ENCODE measurements at regions not wholly inside any gene's neighbourhood (a gene's known extent, or its start where the extent isn't known, plus 50 kb on each side); places are given as distances from the start of the nearest gene placed in this dataset.
"Not testable (repeated sequence)": the region's sequence is repeated elsewhere in the genome, so short reads cannot be mapped to it uniquely, and the experiment has no call there.

DNA sequence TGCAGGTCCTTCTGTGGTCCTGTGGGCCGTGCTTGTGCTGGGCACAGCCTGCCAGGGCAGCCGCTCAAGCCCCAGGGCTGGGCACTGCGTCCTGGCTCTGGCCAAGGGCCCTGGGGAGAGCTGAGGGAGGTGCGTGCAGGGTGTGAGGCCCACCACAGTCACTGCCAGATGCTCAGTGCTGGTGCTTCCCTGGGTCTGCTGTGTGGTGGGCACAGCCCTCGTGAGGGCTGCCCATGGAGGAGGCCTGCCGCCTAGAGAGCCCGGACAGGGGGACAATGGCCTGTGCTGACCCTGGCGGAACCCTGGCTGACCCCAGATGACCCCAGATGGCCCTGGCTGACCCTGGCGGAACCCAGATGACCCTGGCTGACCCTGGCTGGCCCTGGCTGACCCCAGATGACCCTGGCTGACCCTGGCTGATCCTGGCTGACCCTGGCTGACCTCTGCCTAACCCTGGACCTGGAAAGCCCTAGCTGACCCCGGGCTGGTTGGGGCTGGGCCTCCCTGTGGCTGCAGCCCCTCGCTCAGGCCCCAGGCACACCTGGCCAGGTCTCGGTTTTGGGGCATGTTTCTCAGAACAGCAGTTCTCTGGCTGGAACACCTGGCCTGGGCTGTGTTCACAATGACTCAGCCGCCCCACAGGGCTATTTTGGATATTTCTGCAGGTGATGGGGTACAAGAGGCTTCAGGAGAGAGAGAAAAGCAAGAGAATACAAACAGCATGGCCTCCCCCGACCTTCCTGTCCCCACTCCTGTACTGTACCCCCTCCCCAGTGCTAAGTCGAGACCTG, 55.4 kb downstream of the TMEM121 start:
- DNase-seq, result no peak

GRCh38 chr14:105582639-105583038, 56.3 kb downstream of the TMEM121 start:
- DNase-seq, result no peak

DNA sequence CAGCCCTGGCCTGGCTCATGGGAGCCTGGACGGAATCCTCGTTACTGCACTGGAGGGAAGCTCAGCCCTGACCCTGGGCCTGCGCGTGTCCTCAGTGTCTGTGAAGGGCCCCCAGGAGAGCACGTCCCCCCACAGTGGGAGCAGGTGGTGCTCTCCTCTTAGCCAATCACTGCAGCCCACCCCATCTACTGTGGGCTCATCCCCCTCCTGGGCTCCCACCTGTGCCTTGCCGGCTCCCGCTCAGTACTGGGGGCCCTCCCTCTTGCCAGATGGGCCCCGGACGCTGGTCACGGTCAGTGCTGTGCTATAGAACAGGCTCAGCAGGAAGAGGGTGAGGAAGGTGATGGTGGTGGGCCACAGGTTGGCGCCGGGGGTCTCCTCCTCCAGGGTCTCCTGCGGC, 57.5 kb downstream of the TMEM121 start:
- not testable (repeated sequence) for DNase-seq

DNA sequence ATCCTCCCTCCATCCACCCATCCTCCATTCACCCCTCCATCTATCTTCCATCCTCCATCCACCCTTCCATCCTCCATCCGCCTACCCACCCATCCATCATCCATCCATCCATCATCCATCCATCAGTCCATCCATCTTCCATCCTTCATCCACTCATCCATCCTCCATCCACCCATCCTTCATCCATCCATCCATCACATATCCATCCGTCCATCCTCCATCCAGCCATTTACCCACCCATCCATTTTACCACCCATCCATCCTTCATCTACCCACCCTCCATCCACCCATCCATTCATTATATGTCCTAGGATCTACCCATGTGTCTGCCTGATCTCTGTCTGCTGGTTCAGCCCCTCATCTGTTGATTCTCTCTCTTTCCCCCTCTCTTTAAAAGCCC, 58.9 kb downstream of the TMEM121 start:
- DNase-seq, result not testable (repeated sequence)

DNA sequence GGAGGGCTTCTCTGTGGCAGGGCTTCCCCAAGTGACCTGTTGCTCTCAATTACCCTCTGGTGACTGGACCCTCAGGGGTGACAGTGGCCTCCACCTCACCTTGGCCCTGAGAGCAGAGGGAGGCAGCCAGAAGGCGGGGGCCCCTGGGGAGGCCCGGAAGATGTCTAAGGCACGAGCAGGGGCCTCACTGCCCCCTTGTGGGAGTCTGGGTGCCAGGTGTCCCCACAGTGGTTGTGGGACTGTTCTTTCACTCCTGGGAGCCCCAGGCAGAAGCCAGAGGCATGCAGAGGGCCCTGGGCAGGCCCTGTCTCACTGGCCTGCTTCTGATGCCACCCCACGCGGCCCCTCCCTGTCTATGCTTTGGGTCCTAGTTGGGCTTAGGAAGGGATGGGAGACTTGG, 59.3 kb downstream of the TMEM121 start:
- not testable (repeated sequence) for DNase-seq

DNA sequence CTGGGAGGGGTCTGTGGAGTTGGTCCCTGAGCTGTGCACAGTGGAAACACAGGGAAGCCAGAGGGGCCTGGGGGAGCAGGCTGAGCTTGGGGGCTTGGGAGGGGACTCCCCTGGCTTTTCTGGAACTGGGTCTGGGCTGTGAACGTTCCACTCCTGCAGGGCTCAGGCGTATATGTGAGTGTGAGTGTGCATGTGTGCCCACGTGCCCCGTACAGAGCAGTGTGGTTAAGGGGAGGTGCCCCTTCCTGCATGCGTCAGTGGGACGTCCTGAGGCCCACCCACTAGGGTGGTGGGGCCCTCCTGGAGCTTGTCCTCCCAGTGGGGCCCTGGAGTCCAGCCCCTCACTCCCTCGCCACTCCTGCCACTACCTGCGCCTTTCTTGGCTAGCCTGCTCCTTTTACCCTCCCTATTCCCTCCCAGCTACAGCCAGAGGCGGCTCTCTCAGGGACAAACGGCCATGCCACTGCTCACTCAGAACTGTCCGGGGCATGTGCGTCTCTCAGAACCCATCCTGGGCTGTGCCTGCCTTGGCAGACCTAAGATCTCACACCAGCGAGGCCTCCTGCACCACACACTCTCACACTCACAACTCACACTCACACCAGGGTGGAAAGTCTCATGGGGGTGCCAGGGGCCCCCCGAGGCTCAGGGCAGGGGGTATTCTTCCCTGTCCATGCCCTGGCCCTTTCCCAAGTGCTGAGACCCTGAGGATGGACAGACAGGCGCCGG, 59.9 kb downstream of the TMEM121 start:
- DNase-seq, result not testable (repeated sequence)

DNA sequence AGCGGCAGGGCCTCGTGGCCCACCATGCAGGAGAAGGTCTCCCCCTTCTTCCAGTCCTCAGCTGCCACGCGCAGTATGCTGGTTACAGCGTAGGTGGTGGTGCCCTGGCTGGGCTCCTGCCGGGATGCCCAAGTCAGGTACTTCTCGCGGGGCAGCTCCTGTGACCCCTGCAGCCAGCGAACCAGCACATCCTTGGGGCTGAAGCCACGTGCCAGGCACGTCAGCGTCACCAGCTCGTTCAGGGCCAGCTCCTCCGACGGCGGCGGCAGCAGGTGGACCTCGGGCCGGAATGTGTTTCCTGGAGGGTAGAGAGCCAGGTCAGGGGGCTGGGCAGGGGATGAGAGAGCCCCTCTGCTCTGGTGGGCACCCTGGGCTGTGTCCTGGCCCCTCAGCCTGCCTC, 60.7 kb downstream of the TMEM121 start:
- DNase-seq, result not testable (repeated sequence)

- not testable (repeated sequence) for DNase-seq
Measured at GRCh38 chr14:105587482-105588235, 61.3 kb downstream of the TMEM121 start.

GRCh38 chr14:105588236-105588860, 62.0 kb downstream of the TMEM121 start:
- DNase-seq, result no peak

DNA sequence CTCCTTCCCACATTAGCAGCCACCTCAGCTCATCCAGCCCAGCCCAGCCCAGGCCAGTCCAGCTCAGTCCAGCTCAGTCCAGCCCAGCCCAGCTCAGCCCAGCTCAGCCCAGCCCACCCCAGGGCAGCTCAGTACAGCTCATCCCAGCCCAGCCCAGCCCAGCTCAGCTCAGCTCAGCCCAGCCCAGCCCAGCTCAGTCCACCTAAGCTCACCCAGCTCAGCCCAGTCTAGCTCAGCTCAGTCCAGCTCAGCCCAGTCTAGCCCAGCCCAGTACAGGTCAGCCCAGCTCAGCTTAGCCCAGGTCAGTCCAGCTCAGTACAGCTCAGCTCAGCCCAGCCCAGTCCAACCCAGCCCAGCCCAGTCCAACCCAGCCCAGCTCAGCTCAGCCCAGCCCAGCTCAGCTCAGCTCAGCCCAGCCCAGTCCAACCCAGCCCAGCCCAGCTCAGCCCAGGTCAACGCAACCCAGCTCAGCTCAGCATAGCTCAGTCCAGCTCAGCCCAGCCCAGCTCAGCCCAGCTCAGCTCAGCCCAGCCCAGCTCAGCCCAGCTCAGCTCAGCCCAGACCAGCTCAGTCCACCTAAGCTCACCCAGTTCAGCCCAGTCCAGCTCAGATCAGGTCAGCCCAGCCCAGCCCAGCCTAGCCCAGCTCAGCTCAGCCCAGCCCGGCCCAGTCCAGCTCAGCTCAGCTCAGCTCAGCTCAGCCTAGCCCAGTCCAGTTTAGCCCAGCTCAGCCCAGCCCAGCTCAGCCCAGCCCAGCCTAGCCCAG, 63.0 kb downstream of the TMEM121 start:
- DNase-seq, result no peak

GRCh38 chr14:105589926-105590185, 63.5 kb downstream of the TMEM121 start:
- DNase-seq, result not testable (repeated sequence)

GRCh38 chr14:105591052-105591451, 64.7 kb downstream of the TMEM121 start:
- no peak for DNase-seq

DNA sequence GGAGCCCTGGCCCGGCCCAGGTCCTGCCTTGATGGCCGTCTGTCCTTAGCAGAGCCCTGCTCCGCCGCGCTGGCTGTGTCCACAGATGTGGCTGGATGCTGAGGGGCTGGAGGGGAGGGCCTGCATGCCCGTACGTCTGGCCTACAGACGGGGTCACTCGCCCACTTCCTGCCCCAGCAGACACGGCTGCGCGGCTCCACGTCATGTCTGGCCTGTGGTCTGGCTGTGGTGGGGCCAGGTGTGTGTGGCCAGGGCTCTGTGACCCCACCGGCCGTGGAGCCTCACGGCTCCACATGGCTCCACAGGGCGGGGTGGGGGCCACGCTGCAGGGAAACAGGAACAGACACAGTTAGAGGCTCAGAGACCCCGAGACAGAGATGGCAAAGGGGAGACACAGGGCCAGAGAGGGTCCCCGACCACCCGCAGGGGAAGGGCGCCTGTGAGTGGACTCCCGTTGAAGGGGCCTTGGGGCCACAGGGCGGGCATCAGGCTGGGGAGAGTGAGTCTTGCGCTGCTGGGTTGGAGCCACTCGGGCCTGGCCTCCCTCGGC, 65.5 kb downstream of the TMEM121 start:
- not testable (repeated sequence) for DNase-seq

- DNase-seq, result not testable (repeated sequence)
Measured at GRCh38 chr14:105592646-105593045, 66.3 kb downstream of the TMEM121 start.

GRCh38 chr14:105595346-105595745, 69.0 kb downstream of the TMEM121 start:
- not testable (repeated sequence) for DNase-seq

GRCh38 chr14:105596374-105596773, 70.0 kb downstream of the TMEM121 start:
- DNase-seq, result not testable (repeated sequence)

DNA sequence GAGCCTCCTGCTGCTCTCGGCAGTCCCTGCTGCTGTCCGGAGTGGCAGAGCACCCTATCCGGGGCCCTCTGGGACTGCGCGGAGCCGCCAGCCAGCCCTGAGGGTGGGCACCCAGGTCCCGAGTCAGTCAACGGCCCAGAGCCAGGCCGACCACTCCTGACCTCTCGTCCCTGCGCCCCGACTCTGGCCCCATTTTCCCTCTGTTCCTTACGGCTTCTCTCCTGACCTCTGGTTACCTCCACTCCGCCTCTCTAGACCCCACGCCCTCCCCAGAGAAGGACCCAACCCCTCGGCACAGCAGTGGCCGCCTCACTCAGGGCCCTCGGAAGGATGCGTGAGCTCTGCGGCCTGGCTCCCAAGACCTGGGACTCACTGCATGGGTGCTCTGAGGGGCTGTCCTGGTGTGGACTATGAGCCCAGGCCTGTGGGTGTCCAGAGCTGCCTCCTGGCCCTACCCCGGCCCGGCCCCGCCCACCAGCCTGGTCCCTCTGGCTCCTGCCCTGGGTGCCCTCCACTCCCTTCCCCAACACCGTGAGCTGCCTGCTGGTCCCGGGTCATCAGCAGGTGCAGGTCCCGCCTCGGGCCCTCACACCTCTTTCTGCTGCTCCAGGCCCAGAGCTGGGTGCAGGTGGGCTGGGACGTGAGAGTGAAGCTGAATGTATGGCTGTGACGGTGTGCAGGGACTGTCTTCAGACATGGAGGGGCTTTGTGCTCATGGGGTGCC, 71.8 kb downstream of the TMEM121 start:
- not testable (repeated sequence) for DNase-seq

GRCh38 chr14:105598925-105599586, 72.7 kb downstream of the TMEM121 start:
- DNase-seq, result not testable (repeated sequence)

GRCh38 chr14:105600195-105600938, 74.0 kb downstream of the TMEM121 start:
- DNase-seq, result not testable (repeated sequence)

GRCh38 chr14:105600939-105601359, 74.6 kb downstream of the TMEM121 start:
- no peak for DNase-seq
